Panc1 (cell line): ENCODE measurements at regions not wholly inside any gene's neighbourhood (a gene's known extent, or its start where the extent isn't known, plus 50 kb on each side); places are given as distances from the start of the nearest gene placed in this dataset.

Experiments used
- ATAC-seq: fragments of 200-7000 bp; cut with Tn5 transposase; 2 replicates; pipeline ENCODE4 v1.9.1; 2020; ENCODE audit warnings: mild to moderate bottlenecking, moderate library complexity
- BruUV-seq: library from RNA; stranded (reverse); fragments of 400-500 nt; replicated peaks from 2 replicates; lab custom pipeline; 2021; lab: Mats Ljungman, UMichigan
- CTCF ChIA-PET: fragments of 300-600 bp; sonication (Branson Sonifier 250); formaldehyde crosslinking; loops from one replicate; lab custom pipeline; 2022; ENCODE audit warnings: antibody characterized with exemption; lab: Charles Lee
- POLR2A ChIA-PET: fragments of 300-600 bp; sonication (Branson Sonifier 250); formaldehyde crosslinking; loops from one replicate; lab custom pipeline; 2022; ENCODE audit warnings: antibody characterized with exemption; lab: Charles Lee
- DNase-seq: peaks from one replicate; pipeline ENCODE4 v3.0.0-alpha.2; 2010; ENCODE audit warnings: low read depth, low spot score
- H3K27ac ChIP-seq: 2 replicates; pipeline ENCODE4 v1.5.1; 2011; ENCODE audit warnings: mild to moderate bottlenecking, low read length, inconsistent platforms
- H3K27me3 ChIP-seq: fragments of 200-500 bp; sonication (Bioruptor generic); 2 replicates; pipeline ENCODE4 v1.6.0; 2014; ENCODE audit warnings: low read length, inconsistent platforms; ENCODE audit not compliant: control insufficient read depth, insufficient read depth
- H3K36me3 ChIP-seq: fragments of 200-500 bp; sonication (Bioruptor generic); 2 replicates; pipeline ENCODE4 v1.5.1; 2014; ENCODE audit warnings: inconsistent platforms, mild to moderate bottlenecking, low read length, moderate library complexity; ENCODE audit not compliant: control insufficient read depth, insufficient read depth
- H3K4me1 ChIP-seq: 2 replicates; pipeline ENCODE4 v1.5.1; 2011; ENCODE audit warnings: inconsistent platforms, mild to moderate bottlenecking, low read length, moderate library complexity; ENCODE audit not compliant: control insufficient read depth, insufficient read depth
- H3K4me3 ChIP-seq, 2 experiments: 2 replicates each; pipeline ENCODE4 v1.5.1; 2011 to 2012; ENCODE audit warnings: low read depth in 2 of 2, low read length in 2 of 2, mild to moderate bottlenecking in 2 of 2, inconsistent platforms in 1 of 2, moderate library complexity in 1 of 2
- H3K9me3 ChIP-seq: fragments of 200-500 bp; sonication (Bioruptor generic); 2 replicates; pipeline ENCODE4 v1.5.1; 2014; ENCODE audit warnings: low read depth, mild to moderate bottlenecking, inconsistent platforms, low read length, moderate library complexity; ENCODE audit not compliant: control insufficient read depth, insufficient read depth
- CTCF ChIP-seq: fragments of 450-650 bp; IDR thresholded peaks from 2 replicates; pipeline ENCODE4 v1.5.1; 2017; ENCODE audit warnings: mild to moderate bottlenecking
- POLR2AphosphoS5 ChIP-seq: IDR thresholded peaks from 2 replicates; pipeline ENCODE4 v1.6.1; 2012; ENCODE audit warnings: mild to moderate bottlenecking, low read depth, low read length, moderate library complexity
- REST ChIP-seq, 2 experiments: IDR thresholded peaks; 2 replicates each; pipeline ENCODE4 v1.6.1; 2011 to 2012; ENCODE audit warnings: low read depth in 2 of 2, control low read depth in 1 of 2, low read length in 1 of 2, mild to moderate bottlenecking in 1 of 2, moderate library complexity in 1 of 2; ENCODE audit not compliant: insufficient read depth in 1 of 2
- SIN3A ChIP-seq: IDR thresholded peaks from 2 replicates; pipeline ENCODE4 v1.6.1; 2012; ENCODE audit warnings: low read depth, mild to moderate bottlenecking, low read length, moderate library complexity, borderline replicate concordance; ENCODE audit not compliant: insufficient read depth
- TCF7L2 ChIP-seq: IDR thresholded peaks from 2 replicates; pipeline ENCODE4 v1.6.1; 2011; ENCODE audit warnings: mild to moderate bottlenecking, low read depth, low read length, inconsistent platforms
- in situ Hi-C: cut with HindIII; loops from 2 replicates; pipeline ENCODE4 v1.10.0; 2016; ENCODE audit warnings: low sequenced_read_pairs, low pct_unique_long_range_greater_than_20kb
- intact Hi-C: fragments of 100-400 bp; cut with micrococcal nuclease; formaldehyde crosslinking; loops from one replicate; pipeline ENCODE4 v1.10.0; 2022; ENCODE audit not compliant: unreplicated experiment

GRCh38 chr4:175386776-175387507 is 425.1 kb downstream of the GPM6A start:
- TF ChIP-seq CTCF (no peak), POLR2AphosphoS5 (no peak), REST (IDR thresholded peaks at IDR 0.05; ENCODE audit: insufficient read depth in 1 of 2, low read depth in 2 of 2, low read length in 1 of 2) (no peak), TCF7L2 (no peak)
- BruUV-seq = no TSS peak
- in situ Hi-C loops = no loop called here
- no peak overlapping the region for H3K4me3 ChIP-seq
- no peaks in the 10 kb centered on the region for H3K9me3 ChIP-seq
- POLR2A ChIA-PET = no interaction called here
- no peaks in the 10 kb centered on the region for H3K27me3 ChIP-seq
- intact Hi-C loops = no loop called here
- no peak for ATAC-seq
- DNase-seq = no peak
- no peak overlapping the region for H3K27ac ChIP-seq
- CTCF ChIA-PET = no interaction called here
- no peaks in the 10 kb centered on the region for H3K36me3 ChIP-seq
- no peaks in the 10 kb centered on the region for H3K4me1 ChIP-seq

- BruUV-seq = no TSS peak
- in situ Hi-C loops = no loop called here
- ATAC-seq = no peak
- CTCF ChIA-PET = no interaction called here
- H3K36me3 ChIP-seq = no peaks in the 10 kb centered on the region
- no peaks in the 10 kb centered on the region; the same call in 1 of the 2 replicates for H3K9me3 ChIP-seq
- no peak overlapping the region for H3K4me3 ChIP-seq
- H3K4me1 ChIP-seq = no peaks in the 10 kb centered on the region
- no peak for DNase-seq
- POLR2A ChIA-PET = no interaction called here
- H3K27ac ChIP-seq = no peak overlapping the region
- TF ChIP-seq SIN3A = no peak
- TF ChIP-seq POLR2AphosphoS5 = no peak
- TF ChIP-seq TCF7L2 = no peak
- no peak for TF ChIP-seq REST (IDR thresholded peaks at IDR 0.05; ENCODE audit: insufficient read depth in 1 of 2, low read depth in 2 of 2, low read length in 1 of 2)
- TF ChIP-seq CTCF = no peak
- intact Hi-C loops = no loop called here
- no peaks in the 10 kb centered on the region for H3K27me3 ChIP-seq
These were observed 417.9 kb downstream of the GPM6A start for GRCh38 chr4:175394208-175394607.
